NB4 (cell line): ENCODE measurements at regions not wholly inside any gene's neighbourhood (a gene's known extent, or its start where the extent isn't known, plus 50 kb on each side); places are given as distances from the start of the nearest gene placed in this dataset.

Experiments used
- DNase-seq: peaks from one replicate; pipeline ENCODE4 v3.0.0; 2010; ENCODE audit warnings: low read depth
- H3K4me3 ChIP-seq: one replicate; pipeline ENCODE4 v1.5.1; 2011; ENCODE audit warnings: mild to moderate bottlenecking, low read depth, low read length, moderate library complexity
- CTCF ChIP-seq: IDR thresholded peaks from one replicate; pipeline ENCODE4 v1.5.1; 2012; ENCODE audit warnings: low read depth, low read length
- MAX ChIP-seq: IDR thresholded peaks from 2 replicates; pipeline ENCODE4 v1.6.1; 2011; ENCODE audit warnings: low read depth, low read length
- MYC ChIP-seq: IDR thresholded peaks from 2 replicates; pipeline ENCODE4 v1.6.1; 2011; ENCODE audit warnings: low read depth, low read length
- POLR2A ChIP-seq: IDR thresholded peaks from 2 replicates; pipeline ENCODE4 v1.6.1; 2011; ENCODE audit warnings: mild to moderate bottlenecking; ENCODE audit not compliant: insufficient read length; ENCODE audit errors: extremely low read depth

GRCh38 chr4:11774346-11774745, 345.7 kb upstream of the HS3ST1 start:
- no peak overlapping the region for H3K4me3 ChIP-seq
- no peak for TF ChIP-seq CTCF
- no peak for TF ChIP-seq MAX
- TF ChIP-seq POLR2A: no peak
- TF ChIP-seq MYC: no peak
- no peak for DNase-seq

GRCh38 chr4:11773798-11774197, 345.1 kb upstream of the HS3ST1 start:
- no peak for DNase-seq
- no peak for TF ChIP-seq MYC
- TF ChIP-seq CTCF: no peak
- TF ChIP-seq MAX: no peak
- TF ChIP-seq POLR2A: no peak

GRCh38 chr4:11769434-11769833, 340.7 kb upstream of the HS3ST1 start:
- DNase-seq: no peak
- no peak overlapping the region for H3K4me3 ChIP-seq
- TF ChIP-seq POLR2A (no peak), MYC (no peak), CTCF (no peak), MAX (no peak)

More at GRCh38 chr4:11773798-11774197, 345.1 kb upstream of the HS3ST1 start:
- no peak overlapping the region for H3K4me3 ChIP-seq

- TF ChIP-seq CTCF (no peak), MYC (no peak), MAX (no peak), POLR2A (no peak)
- DNase-seq: no peak
- no peak overlapping the region for H3K4me3 ChIP-seq
Measured at GRCh38 chr4:11768251-11768972, 339.7 kb upstream of the HS3ST1 start.

- TF ChIP-seq CTCF (peak; percentile 90), POLR2A (no peak)
- DNase-seq: peak; percentile 58
- H3K4me3 ChIP-seq: no peak overlapping the region
Measured at GRCh38 chr4:11765849-11766453, 337.3 kb upstream of the HS3ST1 start.
